ENCODE measurements at regions not wholly inside any gene's neighbourhood (a gene's known extent, or its start where the extent isn't known, plus 50 kb on each side); places are given as distances from the start of the nearest gene placed in this dataset.

DNA sequence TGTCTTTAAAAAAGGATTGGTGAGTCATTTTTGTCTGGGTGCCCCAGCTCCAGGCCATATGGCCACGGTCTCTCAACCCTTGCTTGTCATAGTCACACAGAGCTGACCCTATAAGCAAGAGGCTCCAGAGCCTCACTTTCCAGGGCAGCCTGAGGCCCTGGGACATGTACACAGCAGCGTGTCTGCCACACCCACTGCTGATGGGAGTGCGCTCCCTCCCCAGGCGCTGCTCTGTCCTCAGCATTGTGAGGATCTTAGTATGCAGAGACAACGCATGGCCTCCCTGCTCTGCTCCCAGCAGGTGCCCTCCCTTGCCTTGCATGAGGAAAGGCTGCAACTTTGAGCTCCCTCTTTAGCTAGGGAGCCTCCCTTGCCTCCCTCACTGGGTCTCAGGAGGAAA lies 80.8 kb upstream of the CRHR1 start:
- TF ChIP-seq CTCF (IDR thresholded peaks at IDR 0.05; ENCODE audit: extremely low read depth in 1 of 2, insufficient read depth in 1 of 2, low read depth in 1 of 2, low read length in 2 of 2) (no peak), MAX (IDR thresholded peaks at IDR 0.05; ENCODE audit: insufficient read depth, insufficient read length) (no peak), POLR2A (IDR thresholded peaks at IDR 0.05; ENCODE audit: low read depth, low read length) (no peak), POLR2AphosphoS5 (IDR thresholded peaks at IDR 0.05; ENCODE audit: insufficient read depth, low read depth, low read length) (no peak), FOS (IDR thresholded peaks at IDR 0.05; ENCODE audit: borderline replicate concordance, insufficient read depth, low read length) (no peak)
